Omental fat pad (tissue), 3 donors: ENCODE measurements at regions not wholly inside any gene's neighbourhood (a gene's known extent, or its start where the extent isn't known, plus 50 kb on each side); places are given as distances from the start of the nearest gene placed in this dataset.

ENCODE experiments used
- ATAC-seq: fragments of 150-250 bp; one replicate; pipeline ENCODE4 v1.9.1; 2016; ENCODE audit warnings: mild to moderate bottlenecking, moderate library complexity; ENCODE audit not compliant: low FRiP score
- DNase-seq: peaks from one replicate; pipeline ENCODE4 v3.0.0-alpha.2; 2019; ENCODE audit warnings: low spot score
- TF ChIP-seq, protein P1 (sequence below), 3 donors: fragments of 450-650 bp; IDR thresholded peaks; one replicate each; pipeline ENCODE4 v1.5.1; 2016 to 2017; ENCODE audit warnings: antibody characterized with exemption in 3 of 3, mild to moderate bottlenecking in 3 of 3, moderate library complexity in 2 of 3

- DNase-seq (no peak), ATAC-seq (no peak)
- TF ChIP-seq, protein P1, sequence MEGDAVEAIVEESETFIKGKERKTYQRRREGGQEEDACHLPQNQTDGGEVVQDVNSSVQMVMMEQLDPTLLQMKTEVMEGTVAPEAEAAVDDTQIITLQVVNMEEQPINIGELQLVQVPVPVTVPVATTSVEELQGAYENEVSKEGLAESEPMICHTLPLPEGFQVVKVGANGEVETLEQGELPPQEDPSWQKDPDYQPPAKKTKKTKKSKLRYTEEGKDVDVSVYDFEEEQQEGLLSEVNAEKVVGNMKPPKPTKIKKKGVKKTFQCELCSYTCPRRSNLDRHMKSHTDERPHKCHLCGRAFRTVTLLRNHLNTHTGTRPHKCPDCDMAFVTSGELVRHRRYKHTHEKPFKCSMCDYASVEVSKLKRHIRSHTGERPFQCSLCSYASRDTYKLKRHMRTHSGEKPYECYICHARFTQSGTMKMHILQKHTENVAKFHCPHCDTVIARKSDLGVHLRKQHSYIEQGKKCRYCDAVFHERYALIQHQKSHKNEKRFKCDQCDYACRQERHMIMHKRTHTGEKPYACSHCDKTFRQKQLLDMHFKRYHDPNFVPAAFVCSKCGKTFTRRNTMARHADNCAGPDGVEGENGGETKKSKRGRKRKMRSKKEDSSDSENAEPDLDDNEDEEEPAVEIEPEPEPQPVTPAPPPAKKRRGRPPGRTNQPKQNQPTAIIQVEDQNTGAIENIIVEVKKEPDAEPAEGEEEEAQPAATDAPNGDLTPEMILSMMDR (IDR thresholded peaks at IDR 0.05): no peak
Observed at GRCh38 chr21:38570596-38570995, 72.3 kb upstream of the ERG start.

DNA sequence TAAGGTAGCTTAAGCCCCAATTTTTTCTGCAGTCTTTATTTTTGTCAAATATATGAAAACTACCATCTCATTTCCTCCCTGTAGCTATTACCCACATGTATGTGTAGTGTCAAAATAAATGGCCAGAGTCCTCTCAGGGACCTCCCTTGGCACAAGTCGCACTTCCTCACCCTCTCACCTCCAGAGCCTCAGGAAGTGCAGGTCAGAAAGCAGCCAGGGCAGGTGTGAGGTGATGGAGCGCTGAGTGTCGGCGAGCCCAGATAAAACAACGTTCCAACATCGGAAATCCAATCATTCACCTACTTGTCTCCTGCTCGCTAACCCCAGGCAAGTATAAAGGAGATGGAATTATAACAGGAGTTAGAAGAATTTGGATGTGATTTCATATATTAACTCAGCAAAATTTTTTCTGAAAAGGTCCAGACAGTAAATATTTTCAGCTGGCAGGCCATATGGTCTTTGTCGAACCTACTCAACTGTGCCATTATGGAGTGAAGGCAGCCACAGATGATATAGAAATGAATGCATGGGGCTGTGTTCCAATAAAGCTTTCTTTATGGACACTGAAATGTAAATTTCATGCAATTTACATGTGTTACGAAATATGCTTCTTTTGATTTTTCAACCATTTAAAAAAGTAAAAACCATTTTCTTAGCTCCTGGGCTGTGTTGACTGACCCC, 76.8 kb upstream of the ERG start:
- TF ChIP-seq, protein P1 (IDR thresholded peaks at IDR 0.05): no peak
- ATAC-seq (no peak), DNase-seq (no peak)

GRCh38 chr21:38577887-38578286, 79.6 kb upstream of the ERG start:
- TF ChIP-seq, protein P1 (IDR thresholded peaks at IDR 0.05): no peak
- ATAC-seq (no peak), DNase-seq (no peak)

- DNase-seq (no peak), ATAC-seq (peak; percentile 74)
- TF ChIP-seq, protein P1 (IDR thresholded peaks at IDR 0.05): no peak
Observed at GRCh38 chr21:38590449-38591217, 92.4 kb upstream of the ERG start.

DNA sequence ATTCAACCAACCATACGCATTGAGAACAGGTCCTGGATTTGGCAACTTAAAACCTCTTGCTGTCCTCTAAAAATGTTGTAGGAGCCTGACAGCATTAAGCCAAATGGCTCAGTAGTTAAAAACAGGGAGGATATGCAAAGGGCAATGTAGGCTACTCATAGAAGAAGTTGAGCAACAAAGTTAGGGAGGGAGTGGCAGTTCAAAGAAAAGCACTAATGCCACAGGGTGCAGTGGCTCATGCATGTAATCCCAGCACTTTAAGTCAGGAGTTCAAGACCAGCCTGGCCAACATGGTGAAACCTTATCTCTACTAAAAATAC, 92.9 kb upstream of the ERG start:
- TF ChIP-seq, protein P1 (IDR thresholded peaks at IDR 0.05): no peak
- DNase-seq: no peak
- peak; percentile 66 for ATAC-seq

DNA sequence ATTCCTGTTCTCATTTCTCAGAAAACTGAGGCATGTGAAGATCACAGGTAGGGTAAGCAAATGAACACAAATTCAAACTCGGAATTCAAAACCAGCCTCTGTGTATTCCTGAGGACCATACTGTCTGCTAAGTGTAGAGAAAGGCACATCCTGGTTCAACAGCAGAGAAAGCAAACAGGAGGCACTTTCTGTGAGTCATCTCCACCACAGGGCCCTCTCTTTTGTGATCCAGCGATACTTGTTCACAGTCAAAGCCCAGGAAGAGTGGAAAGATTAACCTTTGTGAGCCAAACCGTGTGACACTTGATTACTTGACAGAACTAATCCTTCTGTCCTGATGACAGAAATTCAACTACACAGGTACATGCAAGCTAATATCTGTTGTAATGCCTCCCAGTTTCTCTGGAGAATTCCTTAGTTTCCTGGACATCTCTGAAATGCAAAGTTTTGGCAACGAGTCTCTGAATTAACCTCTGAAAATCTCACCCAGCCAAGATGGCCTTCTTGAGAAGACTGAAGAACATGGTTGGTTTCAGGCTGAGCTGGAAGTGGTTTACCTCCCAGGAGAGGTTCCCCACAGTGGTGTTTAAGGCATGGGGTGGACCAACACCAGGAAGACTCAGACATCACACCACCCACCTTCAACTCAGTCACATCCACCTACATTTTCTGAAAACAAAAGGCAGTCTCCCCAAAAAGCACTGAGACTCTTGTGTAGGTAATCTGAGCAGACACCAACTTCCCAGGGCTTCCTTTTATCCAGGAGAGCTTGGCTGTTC, 98.2 kb upstream of the ERG start:
- ATAC-seq: no peak
- TF ChIP-seq, protein P1 (IDR thresholded peaks at IDR 0.05): no peak
- no peak for DNase-seq
